SU-DHL-6 (cell line): ENCODE measurements at regions not wholly inside any gene's neighbourhood (a gene's known extent, or its start where the extent isn't known, plus 50 kb on each side); places are given as distances from the start of the nearest gene placed in this dataset.

ENCODE experiments used
- H2AFZ ChIP-seq: fragments of 200-600 bp; sonication (generic); 2 replicates; pipeline ENCODE4 v1.6.1; 2014; ENCODE audit warnings: low read depth, mild to moderate bottlenecking, moderate library complexity, mixed read lengths, antibody characterized with exemption, low read length; ENCODE audit not compliant: severe bottlenecking
- H3F3A ChIP-seq: fragments of 200-600 bp; shearing (Covaris generic); 2 replicates; pipeline ENCODE4 v1.6.0; 2016; ENCODE audit warnings: antibody characterized with exemption, mild to moderate bottlenecking; ENCODE audit not compliant: insufficient read depth
- H3K27ac ChIP-seq: fragments of 200-600 bp; sonication (generic); 2 replicates; pipeline ENCODE4 v1.5.1; 2016; ENCODE audit warnings: low read depth, mild to moderate bottlenecking, low read length, moderate library complexity, mixed read lengths
- H3K27me3 ChIP-seq: fragments of 200-600 bp; sonication (generic), shearing (Covaris generic); 2 replicates; pipeline ENCODE4 v1.6.0; 2014; ENCODE audit warnings: mild to moderate bottlenecking, low read length
- H3K36me3 ChIP-seq: fragments of 200-600 bp; sonication (generic); 2 replicates; pipeline ENCODE4 v1.6.1; 2014; ENCODE audit warnings: mild to moderate bottlenecking, low read length, mixed read lengths
- H3K4me2 ChIP-seq: fragments of 300-600, 200-600 bp; shearing (Covaris generic), sonication (generic); 2 replicates; pipeline ENCODE4 v1.6.0; 2014; ENCODE audit warnings: low read length, low read depth, mild to moderate bottlenecking; ENCODE audit not compliant: poor library complexity, severe bottlenecking
- H3K4me3 ChIP-seq: fragments of 200-600 bp; sonication (generic); 2 replicates; pipeline ENCODE4 v1.5.1; 2014; ENCODE audit warnings: antibody characterized with exemption, low read length, mild to moderate bottlenecking, mixed read lengths; ENCODE audit not compliant: insufficient read depth, poor library complexity, severe bottlenecking
- H3K79me2 ChIP-seq: fragments of 200-600 bp; sonication (generic); 2 replicates; pipeline ENCODE4 v1.6.1; 2014; ENCODE audit warnings: mild to moderate bottlenecking, low read length, moderate library complexity; ENCODE audit not compliant: insufficient read depth
- H3K9ac ChIP-seq: fragments of 200-600 bp; sonication (generic); 2 replicates; pipeline ENCODE4 v1.7.0; 2014; ENCODE audit warnings: mild to moderate bottlenecking, low read length
- H3K9me2 ChIP-seq: fragments of 200-600 bp; sonication (generic); replicated peaks from 2 replicates; pipeline ENCODE4 v1.6.1; 2014; ENCODE audit warnings: low read length; ENCODE audit not compliant: insufficient read depth
- H3K9me3 ChIP-seq: fragments of 200-600 bp; sonication (generic); 2 replicates; pipeline ENCODE4 v1.6.1; 2014; ENCODE audit warnings: low read length, mixed read lengths; ENCODE audit not compliant: insufficient read depth
- H4K20me1 ChIP-seq: fragments of 200-600 bp; sonication (generic); 2 replicates; pipeline ENCODE4 v1.6.1; 2014; ENCODE audit warnings: low read depth, mild to moderate bottlenecking, antibody characterized with exemption, low read length, moderate library complexity, mixed read lengths
- CTCF ChIP-seq: fragments of 200-600 bp; sonication (generic); IDR thresholded peaks from one replicate; pipeline ENCODE4 v1.5.1; 2017; ENCODE audit warnings: antibody characterized with exemption, mild to moderate bottlenecking, low read length, moderate library complexity; ENCODE audit not compliant: insufficient read depth, poor library complexity, severe bottlenecking
- EZH2phosphoT487 ChIP-seq: fragments of 200-600 bp; sonication (generic), shearing (Covaris generic); conservative IDR thresholded peaks from 2 replicates; pipeline ENCODE4 v1.6.1; 2018; ENCODE audit warnings: mild to moderate bottlenecking, antibody characterized with exemption, low read length, moderate library complexity, mixed read lengths

DNA sequence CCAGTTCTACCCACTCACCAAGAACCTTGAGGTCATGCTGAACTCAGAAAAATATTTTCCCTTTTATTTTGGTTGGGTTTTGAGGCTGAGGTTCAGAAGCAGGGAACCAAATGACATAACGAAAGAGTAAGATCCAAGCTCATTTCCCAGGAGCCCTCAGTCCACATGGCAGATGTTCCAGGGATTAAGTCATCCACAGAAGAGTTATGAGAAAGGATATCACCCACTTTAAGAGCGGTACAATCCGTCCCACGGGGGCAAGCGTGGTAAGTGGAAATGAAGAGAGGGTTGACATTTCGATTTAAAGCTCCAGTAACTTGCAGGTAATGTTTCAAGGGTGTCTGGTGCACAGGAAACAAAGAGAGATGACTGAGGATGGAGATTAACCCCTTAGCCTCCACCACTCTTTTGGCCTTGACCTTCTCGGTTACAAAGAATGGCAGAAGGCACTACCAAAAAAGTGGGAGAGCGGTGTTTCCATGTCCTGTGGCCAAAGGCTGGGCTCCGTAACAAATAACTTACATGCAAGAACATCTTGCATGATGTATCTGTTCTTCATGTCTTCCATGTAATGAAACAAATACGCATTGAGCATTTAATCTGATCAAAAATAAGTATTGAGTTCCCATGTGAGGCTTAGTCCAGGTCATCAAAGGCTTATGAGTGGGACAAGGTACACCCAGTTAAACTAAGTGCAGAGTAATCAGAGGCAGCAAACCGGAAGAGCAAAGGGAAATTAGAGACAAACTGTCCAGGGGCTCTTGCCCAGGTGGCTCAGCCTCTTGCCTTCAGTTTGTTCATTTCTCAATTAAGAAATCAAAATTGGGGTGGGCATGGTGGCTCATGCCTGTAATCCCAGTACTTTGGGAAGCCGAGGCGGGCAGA, 241.4 kb downstream of the TOMM20 start:
- no peak overlapping the region for H3K4me3 ChIP-seq
- no peaks in the 10 kb centered on the region for H3K79me2 ChIP-seq
- no peaks in the 10 kb centered on the region for H3K9me2 ChIP-seq
- H2AFZ ChIP-seq, result no peak overlapping the region
- H3K9ac ChIP-seq, result no peak overlapping the region
- H3K9me3 ChIP-seq, result no peaks in the 10 kb centered on the region
- TF ChIP-seq CTCF (no peak), EZH2phosphoT487 (no peak)
- no peak overlapping the region for H3K27ac ChIP-seq
- H3K4me2 ChIP-seq, result no peak overlapping the region
- H3K27me3 ChIP-seq, result no peaks in the 10 kb centered on the region
- H3K36me3 ChIP-seq, result no peaks in the 10 kb centered on the region
- no peaks in the 10 kb centered on the region for H3F3A ChIP-seq
- no peaks in the 10 kb centered on the region for H4K20me1 ChIP-seq

DNA sequence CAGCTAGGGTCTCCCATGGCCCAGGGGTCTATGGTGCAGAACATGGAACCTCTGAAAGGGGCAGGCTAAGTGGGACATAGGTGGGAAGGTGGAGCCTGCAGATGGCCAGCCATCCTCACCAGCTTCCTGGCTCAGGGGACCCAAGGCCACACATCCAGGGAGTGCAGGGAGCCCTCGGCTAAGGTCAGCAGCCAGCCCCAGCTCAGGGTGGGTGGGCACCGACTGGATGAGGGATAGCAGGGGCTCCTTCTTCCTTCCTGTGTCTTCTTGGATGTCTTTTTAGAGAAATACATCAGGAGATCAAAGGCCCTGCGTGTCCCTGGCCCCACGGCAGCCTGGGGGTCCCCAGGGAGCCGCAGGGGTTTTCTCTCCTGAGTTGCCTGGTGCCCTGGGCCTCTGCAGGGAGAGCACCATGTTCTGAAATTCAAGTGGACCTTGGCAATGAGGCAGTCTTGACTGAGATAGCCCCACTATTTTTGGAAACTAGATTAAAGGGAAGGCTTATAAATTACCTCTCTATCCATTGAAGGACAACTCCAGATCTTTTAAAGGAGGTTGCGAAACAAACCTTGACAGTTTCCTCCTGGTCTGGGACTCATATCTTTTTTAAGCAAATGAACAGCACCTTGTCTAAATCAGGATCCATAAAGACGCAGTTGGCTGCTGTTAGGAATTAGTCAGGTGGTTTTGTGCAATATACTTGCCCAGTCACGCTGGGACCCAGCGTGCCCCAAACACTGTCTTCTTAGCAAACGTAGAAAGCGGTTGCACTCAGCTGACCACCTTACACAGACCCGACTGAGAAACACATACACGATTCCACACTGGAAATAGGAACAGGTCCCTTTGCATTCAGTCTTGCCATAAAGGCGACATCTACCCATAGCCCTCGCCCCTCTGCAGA, 242.3 kb downstream of the TOMM20 start:
- Histone ChIP-seq H3K4me2 (no peak overlapping the region), H3K9ac (no peak overlapping the region), H3K79me2 (no peaks in the 10 kb centered on the region), H3F3A (no peaks in the 10 kb centered on the region), H2AFZ (no peak overlapping the region), H3K9me2 (no peaks in the 10 kb centered on the region), H3K36me3 (no peaks in the 10 kb centered on the region), H3K4me3 (no peak overlapping the region), H3K27ac (no peak overlapping the region), H3K27me3 (no peaks in the 10 kb centered on the region), H3K9me3 (no peaks in the 10 kb centered on the region), H4K20me1 (no peaks in the 10 kb centered on the region)
- TF ChIP-seq EZH2phosphoT487 (no peak), CTCF (no peak)

- no peak overlapping the region for H3K27ac ChIP-seq
- no peaks in the 10 kb centered on the region for H3K79me2 ChIP-seq
- no peak overlapping the region for H3K4me2 ChIP-seq
- H3K9me3 ChIP-seq, result no peaks in the 10 kb centered on the region
- H2AFZ ChIP-seq, result no peak overlapping the region
- H3K4me3 ChIP-seq, result no peak overlapping the region
- H3K27me3 ChIP-seq, result no peaks in the 10 kb centered on the region
- no peaks in the 10 kb centered on the region for H3K9me2 ChIP-seq
- no peak overlapping the region for H3K9ac ChIP-seq
- H4K20me1 ChIP-seq, result no peaks in the 10 kb centered on the region
- no peaks in the 10 kb centered on the region for H3K36me3 ChIP-seq
- H3F3A ChIP-seq, result no peaks in the 10 kb centered on the region
- TF ChIP-seq EZH2phosphoT487 (no peak), CTCF (no peak)
These were observed 243.0 kb downstream of the TOMM20 start for GRCh38 chr1:234885601-234886000.
